ENCODE measurements at regions not wholly inside any gene's neighbourhood (a gene's known extent, or its start where the extent isn't known, plus 50 kb on each side); places are given as distances from the start of the nearest gene placed in this dataset.

- Mint-ChIP-seq H3K4me3 (no peak overlapping the region), H3K36me3 (no peaks in the 10 kb centered on the region), H3K27ac (no peak overlapping the region), H3K9me3 (peaks cover 5% of the 10 kb centered on the region; the same call in 1 of the 2 replicates), H3K27me3 (ENCODE audit: low read depth) (no peaks in the 10 kb centered on the region), H3K4me1 (peaks cover 31% of the 10 kb centered on the region)
- POLR2A ChIA-PET: no interaction called here
- DNase-seq (ENCODE audit: low spot score): no peak
- TF ChIP-seq ZNF532 (CRISPR knock-in tag; IDR thresholded peaks at IDR 0.05; ENCODE audit: borderline replicate concordance) (no peak), MAX (CRISPR knock-in tag; IDR thresholded peaks at IDR 0.05) (no peak), NFE2L1 (CRISPR knock-in tag; IDR thresholded peaks at IDR 0.05) (no peak), CBFB (CRISPR knock-in tag; IDR thresholded peaks at IDR 0.05; ENCODE audit: low read depth) (no peak), ZNF423 (CRISPR knock-in tag; IDR thresholded peaks at IDR 0.05) (no peak), ZNF671 (CRISPR knock-in tag; IDR thresholded peaks at IDR 0.05) (no peak), ZNF263 (CRISPR knock-in tag; IDR thresholded peaks at IDR 0.05; ENCODE audit: low read depth) (no peak), ZNF219 (CRISPR knock-in tag; IDR thresholded peaks at IDR 0.05; ENCODE audit: borderline replicate concordance) (no peak), CTCF (IDR thresholded peaks at IDR 0.05) (no peak), MXD4 (CRISPR knock-in tag; IDR thresholded peaks at IDR 0.05; ENCODE audit: borderline replicate concordance) (no peak), USF1 (CRISPR knock-in tag; IDR thresholded peaks at IDR 0.05) (no peak), SMAD4 (CRISPR knock-in tag; IDR thresholded peaks at IDR 0.05) (no peak)
- ATAC-seq: no peak
- CTCF ChIA-PET: no interaction called here
These were observed 734.9 kb upstream of the USP15 start for GRCh38 chr12:61525331-61525730.

- peaks cover 5% of the 10 kb centered on the region; the same call in 1 of the 2 replicates for H3K9me3 Mint-ChIP-seq
- no peak for ATAC-seq
- no peak overlapping the region for H3K4me3 Mint-ChIP-seq
- no peak for DNase-seq (ENCODE audit: low spot score)
- H3K27ac Mint-ChIP-seq: no peak overlapping the region
- H3K4me1 Mint-ChIP-seq: no peaks in the 10 kb centered on the region
- H3K36me3 Mint-ChIP-seq: no peaks in the 10 kb centered on the region
- POLR2A ChIA-PET: no interaction called here
- CTCF ChIA-PET: no interaction called here
- H3K27me3 Mint-ChIP-seq (ENCODE audit: low read depth): no peaks in the 10 kb centered on the region
- TF ChIP-seq SP1 (CRISPR knock-in tag; conservative IDR thresholded peaks at IDR 0.05) (no peak), JUN (CRISPR knock-in tag; IDR thresholded peaks at IDR 0.05) (no peak), ETV6 (CRISPR knock-in tag; IDR thresholded peaks at IDR 0.05) (no peak), ZNF219 (CRISPR knock-in tag; IDR thresholded peaks at IDR 0.05; ENCODE audit: borderline replicate concordance) (no peak), ZNF232 (CRISPR knock-in tag; IDR thresholded peaks at IDR 0.05) (no peak), GRHL2 (CRISPR knock-in tag; IDR thresholded peaks at IDR 0.05; ENCODE audit: insufficient replicate concordance, severe bottlenecking) (no peak), NR2C2 (CRISPR knock-in tag; IDR thresholded peaks at IDR 0.05) (no peak), PRDM15 (CRISPR knock-in tag; IDR thresholded peaks at IDR 0.05) (no peak), ARID4B (CRISPR knock-in tag; IDR thresholded peaks at IDR 0.05; ENCODE audit: borderline replicate concordance) (no peak), NR1H2 (CRISPR knock-in tag; IDR thresholded peaks at IDR 0.05) (no peak), TEAD4 (CRISPR knock-in tag; IDR thresholded peaks at IDR 0.05) (no peak)
These were observed 729.7 kb upstream of the USP15 start for GRCh38 chr12:61530456-61530855.
